NCI-H748 (cell line): ENCODE measurements at regions not wholly inside any gene's neighbourhood (a gene's known extent, or its start where the extent isn't known, plus 50 kb on each side); places are given as distances from the start of the nearest gene placed in this dataset.
"Not testable (repeated sequence)": the region's sequence is repeated elsewhere in the genome, so short reads cannot be mapped to it uniquely, and the experiment has no call there.

Experiments used
- DNase-seq: peaks from one replicate; lab custom pipeline; 2025; ENCODE audit not compliant: unreplicated experiment; lab: John Stamatoyannopoulos, UW

GRCh38 chr1:29801561-29801973, 565.2 kb downstream of the PTPRU start:
- DNase-seq, result no peak

- no peak for DNase-seq
These were observed 564.7 kb downstream of the PTPRU start for GRCh38 chr1:29801003-29801402.

- DNase-seq, result no peak
These were observed 564.2 kb downstream of the PTPRU start for GRCh38 chr1:29800522-29800956.

- no peak for DNase-seq
These were observed 563.8 kb downstream of the PTPRU start for GRCh38 chr1:29800120-29800519.

- no peak for DNase-seq
These were observed 562.6 kb downstream of the PTPRU start for GRCh38 chr1:29798699-29799566.

GRCh38 chr1:29797125-29797524, 560.8 kb downstream of the PTPRU start:
- not testable (repeated sequence) for DNase-seq

- not testable (repeated sequence) for DNase-seq
These were observed 559.6 kb downstream of the PTPRU start for GRCh38 chr1:29795965-29796364.

GRCh38 chr1:29793653-29794348, 557.5 kb downstream of the PTPRU start:
- no peak for DNase-seq

- DNase-seq, result peak; percentile 76
These were observed 556.8 kb downstream of the PTPRU start for GRCh38 chr1:29793101-29793546.

- no peak for DNase-seq
These were observed 553.6 kb downstream of the PTPRU start for GRCh38 chr1:29789910-29790247.

GRCh38 chr1:29789221-29789909, 553.0 kb downstream of the PTPRU start:
- no peak for DNase-seq

GRCh38 chr1:29786791-29787732, 550.7 kb downstream of the PTPRU start:
- DNase-seq, result no peak

- DNase-seq, result no peak
These were observed 549.9 kb downstream of the PTPRU start for GRCh38 chr1:29786195-29786594.

GRCh38 chr1:29785554-29785953, 549.2 kb downstream of the PTPRU start:
- DNase-seq, result no peak

GRCh38 chr1:29785137-29785527, 548.8 kb downstream of the PTPRU start:
- DNase-seq, result no peak

GRCh38 chr1:29784276-29785136, 548.2 kb downstream of the PTPRU start:
- no peak for DNase-seq

GRCh38 chr1:29783508-29784275, 547.4 kb downstream of the PTPRU start:
- DNase-seq, result no peak

- DNase-seq, result no peak
These were observed 546.7 kb downstream of the PTPRU start for GRCh38 chr1:29782846-29783507.
